PC-3 (cell line): ENCODE measurements at regions not wholly inside any gene's neighbourhood (a gene's known extent, or its start where the extent isn't known, plus 50 kb on each side); places are given as distances from the start of the nearest gene placed in this dataset.
"Not testable (repeated sequence)": the region's sequence is repeated elsewhere in the genome, so short reads cannot be mapped to it uniquely, and the experiment has no call there.

ENCODE experiments used
- EZH2 ChIP-seq: fragments of 300-600 bp; sonication (generic); IDR thresholded peaks from one replicate; pipeline ENCODE4 v1.6.1; 2017; ENCODE audit warnings: antibody characterized with exemption, mild to moderate bottlenecking, low read length; ENCODE audit not compliant: unreplicated experiment
- TF ChIP-seq, protein P1 (sequence below): fragments of 300-600 bp; sonication (generic); conservative IDR thresholded peaks from 2 replicates; pipeline ENCODE4 v1.5.1; 2017; ENCODE audit warnings: antibody characterized with exemption, low read depth, mild to moderate bottlenecking, low read length

DNA sequence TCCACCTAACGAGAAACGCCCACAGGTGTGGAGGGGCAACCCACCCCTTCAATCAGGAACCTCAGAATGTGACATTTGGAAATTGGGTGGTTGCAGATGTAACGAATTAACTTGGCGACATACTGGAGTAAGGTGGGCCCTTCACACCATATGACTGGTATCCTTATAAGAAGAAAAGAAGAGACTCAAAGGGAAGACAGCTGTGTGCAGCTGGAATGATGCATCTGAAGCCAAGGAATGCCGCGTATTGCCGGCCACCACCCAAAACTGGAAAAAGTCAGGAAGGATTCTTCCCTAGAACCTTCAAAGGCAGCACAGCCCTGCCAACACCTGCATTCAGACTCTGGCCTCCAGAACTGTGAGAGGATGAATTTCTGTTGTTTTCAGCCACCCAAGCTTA is 270.0 kb upstream of the FRG2C start:
- TF ChIP-seq, protein P1, sequence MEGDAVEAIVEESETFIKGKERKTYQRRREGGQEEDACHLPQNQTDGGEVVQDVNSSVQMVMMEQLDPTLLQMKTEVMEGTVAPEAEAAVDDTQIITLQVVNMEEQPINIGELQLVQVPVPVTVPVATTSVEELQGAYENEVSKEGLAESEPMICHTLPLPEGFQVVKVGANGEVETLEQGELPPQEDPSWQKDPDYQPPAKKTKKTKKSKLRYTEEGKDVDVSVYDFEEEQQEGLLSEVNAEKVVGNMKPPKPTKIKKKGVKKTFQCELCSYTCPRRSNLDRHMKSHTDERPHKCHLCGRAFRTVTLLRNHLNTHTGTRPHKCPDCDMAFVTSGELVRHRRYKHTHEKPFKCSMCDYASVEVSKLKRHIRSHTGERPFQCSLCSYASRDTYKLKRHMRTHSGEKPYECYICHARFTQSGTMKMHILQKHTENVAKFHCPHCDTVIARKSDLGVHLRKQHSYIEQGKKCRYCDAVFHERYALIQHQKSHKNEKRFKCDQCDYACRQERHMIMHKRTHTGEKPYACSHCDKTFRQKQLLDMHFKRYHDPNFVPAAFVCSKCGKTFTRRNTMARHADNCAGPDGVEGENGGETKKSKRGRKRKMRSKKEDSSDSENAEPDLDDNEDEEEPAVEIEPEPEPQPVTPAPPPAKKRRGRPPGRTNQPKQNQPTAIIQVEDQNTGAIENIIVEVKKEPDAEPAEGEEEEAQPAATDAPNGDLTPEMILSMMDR, result not testable (repeated sequence)
- not testable (repeated sequence) for TF ChIP-seq EZH2
